Nephron progenitor cell (in vitro differentiated cells): ENCODE measurements at regions not wholly inside any gene's neighbourhood (a gene's known extent, or its start where the extent isn't known, plus 50 kb on each side); places are given as distances from the start of the nearest gene placed in this dataset.

ENCODE experiments used
- DNase-seq: peaks from one replicate; pipeline ENCODE4 v3.0.0; 2021
- H3K27ac Mint-ChIP-seq: 2 replicates; pipeline ENCODE4 v1.8.0; 2021; ENCODE audit warnings: mild to moderate bottlenecking, moderate library complexity, mixed read lengths
- H3K27me3 Mint-ChIP-seq: 2 replicates; pipeline ENCODE4 v1.8.0; 2021; ENCODE audit warnings: mild to moderate bottlenecking, low read depth, mixed read lengths; ENCODE audit not compliant: poor library complexity
- H3K36me3 Mint-ChIP-seq: 2 replicates; pipeline ENCODE4 v1.8.0; 2021; ENCODE audit warnings: low read depth, mixed read lengths
- H3K4me1 Mint-ChIP-seq: 2 replicates; pipeline ENCODE4 v1.8.0; 2021; ENCODE audit warnings: mixed read lengths
- H3K4me3 Mint-ChIP-seq: 2 replicates; pipeline ENCODE4 v1.8.0; 2021; ENCODE audit warnings: mild to moderate bottlenecking, moderate library complexity, mixed read lengths
- H3K9me3 Mint-ChIP-seq: 2 replicates; pipeline ENCODE4 v1.8.0; 2021; ENCODE audit warnings: mild to moderate bottlenecking, moderate library complexity, mixed read lengths
- TF ChIP-seq, protein P1 (sequence below): fragments of 200-600 bp; sonication (generic); IDR thresholded peaks from 2 replicates; pipeline ENCODE4 v1.5.0; 2021; ENCODE audit warnings: antibody characterized with exemption

GRCh38 chr3:80051602-80051962 lies 283.8 kb upstream of the ROBO1 start:
- H3K27me3 Mint-ChIP-seq, result no peaks in the 10 kb centered on the region
- no peaks in the 10 kb centered on the region for H3K9me3 Mint-ChIP-seq
- TF ChIP-seq, protein P1, sequence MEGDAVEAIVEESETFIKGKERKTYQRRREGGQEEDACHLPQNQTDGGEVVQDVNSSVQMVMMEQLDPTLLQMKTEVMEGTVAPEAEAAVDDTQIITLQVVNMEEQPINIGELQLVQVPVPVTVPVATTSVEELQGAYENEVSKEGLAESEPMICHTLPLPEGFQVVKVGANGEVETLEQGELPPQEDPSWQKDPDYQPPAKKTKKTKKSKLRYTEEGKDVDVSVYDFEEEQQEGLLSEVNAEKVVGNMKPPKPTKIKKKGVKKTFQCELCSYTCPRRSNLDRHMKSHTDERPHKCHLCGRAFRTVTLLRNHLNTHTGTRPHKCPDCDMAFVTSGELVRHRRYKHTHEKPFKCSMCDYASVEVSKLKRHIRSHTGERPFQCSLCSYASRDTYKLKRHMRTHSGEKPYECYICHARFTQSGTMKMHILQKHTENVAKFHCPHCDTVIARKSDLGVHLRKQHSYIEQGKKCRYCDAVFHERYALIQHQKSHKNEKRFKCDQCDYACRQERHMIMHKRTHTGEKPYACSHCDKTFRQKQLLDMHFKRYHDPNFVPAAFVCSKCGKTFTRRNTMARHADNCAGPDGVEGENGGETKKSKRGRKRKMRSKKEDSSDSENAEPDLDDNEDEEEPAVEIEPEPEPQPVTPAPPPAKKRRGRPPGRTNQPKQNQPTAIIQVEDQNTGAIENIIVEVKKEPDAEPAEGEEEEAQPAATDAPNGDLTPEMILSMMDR, result no peak
- H3K4me3 Mint-ChIP-seq, result no peak overlapping the region
- no peaks in the 10 kb centered on the region for H3K4me1 Mint-ChIP-seq
- no peak for DNase-seq
- no peaks in the 10 kb centered on the region for H3K36me3 Mint-ChIP-seq
- no peak overlapping the region for H3K27ac Mint-ChIP-seq

DNA sequence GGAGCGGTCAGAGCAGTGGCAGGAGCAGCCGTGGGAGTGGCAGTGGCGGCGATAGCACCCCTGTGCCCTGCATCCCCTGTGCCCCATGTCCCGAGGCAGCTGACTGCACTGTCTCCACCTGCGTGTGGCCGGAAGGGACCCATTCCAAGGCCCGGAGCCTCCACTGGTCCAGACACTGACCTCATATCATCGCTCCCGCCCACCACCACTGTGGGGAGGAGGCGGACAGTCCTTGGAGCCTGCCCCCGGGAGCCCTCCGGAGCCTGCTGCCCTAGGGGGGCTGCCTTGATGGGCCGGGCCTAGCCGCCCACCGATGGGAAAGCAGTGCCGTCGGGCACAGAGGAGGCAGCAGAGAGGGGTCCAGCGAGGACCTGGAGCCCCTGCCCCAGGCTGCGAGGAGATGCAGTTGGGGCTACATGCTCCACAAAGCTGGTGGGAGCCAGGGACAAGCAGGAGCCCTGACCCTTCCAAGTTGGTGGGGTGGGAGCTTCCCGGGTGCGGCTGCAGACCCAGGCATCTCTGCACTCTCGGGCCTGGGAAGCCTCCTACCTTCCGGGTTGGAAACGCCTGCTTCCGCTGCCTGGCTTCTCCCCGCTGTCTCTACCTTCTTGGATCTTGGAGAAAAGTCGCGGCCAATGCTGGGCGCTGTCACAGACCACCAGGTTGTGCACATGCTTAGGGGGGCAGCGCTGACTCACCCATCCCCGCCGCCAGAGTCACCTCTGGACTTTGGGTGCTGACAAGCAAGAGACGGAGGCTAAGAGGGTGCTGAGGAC lies 283.2 kb upstream of the ROBO1 start:
- Mint-ChIP-seq H3K9me3 (no peaks in the 10 kb centered on the region), H3K4me1 (no peaks in the 10 kb centered on the region), H3K36me3 (no peaks in the 10 kb centered on the region), H3K27me3 (no peaks in the 10 kb centered on the region), H3K27ac (no peak overlapping the region), H3K4me3 (no peak overlapping the region)
- TF ChIP-seq, protein P1, result no peak
- no peak for DNase-seq

GRCh38 chr3:80043226-80043625 lies 275.4 kb upstream of the ROBO1 start:
- H3K27me3 Mint-ChIP-seq, result no peaks in the 10 kb centered on the region
- H3K4me3 Mint-ChIP-seq, result no peak overlapping the region
- no peaks in the 10 kb centered on the region for H3K36me3 Mint-ChIP-seq
- H3K27ac Mint-ChIP-seq, result no peak overlapping the region
- TF ChIP-seq, protein P1, result no peak
- no peak for DNase-seq
- H3K9me3 Mint-ChIP-seq, result no peaks in the 10 kb centered on the region
- no peaks in the 10 kb centered on the region for H3K4me1 Mint-ChIP-seq

DNA sequence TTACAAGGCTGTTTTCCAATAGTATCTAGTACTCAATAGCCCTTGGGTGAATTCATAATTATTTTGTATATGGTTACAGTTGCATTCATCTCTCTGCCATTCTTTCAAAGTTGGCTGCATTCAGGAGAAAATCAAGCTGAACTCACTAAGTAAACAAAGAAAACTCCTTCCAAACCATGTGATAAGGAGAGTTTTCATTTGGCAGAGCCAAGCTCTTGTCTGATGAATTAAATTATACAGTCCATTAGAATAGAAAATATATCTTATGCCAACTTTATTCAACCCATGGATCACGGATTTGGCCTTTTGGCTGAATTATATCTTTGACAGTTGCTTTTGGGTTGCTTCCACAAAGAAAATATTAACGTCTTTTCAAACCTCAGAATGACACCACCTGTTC lies 272.3 kb upstream of the ROBO1 start:
- Mint-ChIP-seq H3K27me3 (no peaks in the 10 kb centered on the region), H3K36me3 (no peaks in the 10 kb centered on the region), H3K4me1 (no peaks in the 10 kb centered on the region), H3K9me3 (no peaks in the 10 kb centered on the region), H3K27ac (no peak overlapping the region), H3K4me3 (no peak overlapping the region)
- no peak for DNase-seq
- TF ChIP-seq, protein P1, result no peak

DNA sequence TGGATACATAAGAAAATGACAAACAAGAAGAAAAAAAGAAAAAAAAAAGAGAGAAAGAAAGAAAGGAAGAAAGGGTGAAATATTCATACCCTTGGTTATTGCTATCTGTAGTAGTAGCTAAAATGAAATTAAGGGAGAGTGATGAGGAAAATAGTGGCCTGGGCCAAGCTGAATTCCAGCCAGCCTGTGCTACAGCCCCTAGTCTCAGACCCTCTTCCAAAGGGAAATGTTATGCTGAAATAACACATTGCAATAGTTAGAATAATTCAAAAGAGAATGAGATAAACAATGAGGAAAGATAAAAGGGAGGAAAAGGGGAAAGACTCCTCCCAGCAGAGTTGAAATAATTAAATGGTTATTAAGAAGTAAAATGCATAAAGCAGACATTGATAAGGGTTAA lies 268.4 kb upstream of the ROBO1 start:
- Mint-ChIP-seq H3K36me3 (no peaks in the 10 kb centered on the region), H3K4me3 (no peak overlapping the region), H3K9me3 (no peaks in the 10 kb centered on the region), H3K4me1 (no peaks in the 10 kb centered on the region), H3K27me3 (no peaks in the 10 kb centered on the region), H3K27ac (no peak overlapping the region)
- TF ChIP-seq, protein P1, result no peak
- DNase-seq, result no peak

DNA sequence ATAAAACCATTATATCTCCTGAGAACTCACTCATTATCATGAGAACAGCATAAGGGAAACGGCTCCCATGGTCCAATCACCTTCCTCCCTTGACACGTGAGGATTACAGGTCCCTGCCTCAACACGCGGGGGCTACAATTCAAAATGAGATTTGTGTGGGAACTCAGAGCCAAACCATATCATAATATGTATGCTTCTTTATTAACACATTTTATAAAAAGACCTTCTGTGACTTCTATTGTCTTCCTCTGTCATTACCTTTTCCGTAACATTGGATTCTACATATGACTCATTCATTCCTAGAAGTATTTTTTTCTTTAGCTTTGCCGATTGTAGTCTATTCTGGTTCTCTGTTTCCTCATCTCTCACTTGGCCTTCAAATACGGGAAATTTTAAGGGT lies 267.2 kb upstream of the ROBO1 start:
- Mint-ChIP-seq H3K4me3 (no peak overlapping the region), H3K4me1 (no peaks in the 10 kb centered on the region), H3K27me3 (no peaks in the 10 kb centered on the region), H3K9me3 (no peaks in the 10 kb centered on the region), H3K27ac (no peak overlapping the region), H3K36me3 (no peaks in the 10 kb centered on the region)
- TF ChIP-seq, protein P1, result no peak
- no peak for DNase-seq
